ENCODE measurements at regions not wholly inside any gene's neighbourhood (a gene's known extent, or its start where the extent isn't known, plus 50 kb on each side); places are given as distances from the start of the nearest gene placed in this dataset.
"Not testable (repeated sequence)": the region's sequence is repeated elsewhere in the genome, so short reads cannot be mapped to it uniquely, and the experiment has no call there.

DNA sequence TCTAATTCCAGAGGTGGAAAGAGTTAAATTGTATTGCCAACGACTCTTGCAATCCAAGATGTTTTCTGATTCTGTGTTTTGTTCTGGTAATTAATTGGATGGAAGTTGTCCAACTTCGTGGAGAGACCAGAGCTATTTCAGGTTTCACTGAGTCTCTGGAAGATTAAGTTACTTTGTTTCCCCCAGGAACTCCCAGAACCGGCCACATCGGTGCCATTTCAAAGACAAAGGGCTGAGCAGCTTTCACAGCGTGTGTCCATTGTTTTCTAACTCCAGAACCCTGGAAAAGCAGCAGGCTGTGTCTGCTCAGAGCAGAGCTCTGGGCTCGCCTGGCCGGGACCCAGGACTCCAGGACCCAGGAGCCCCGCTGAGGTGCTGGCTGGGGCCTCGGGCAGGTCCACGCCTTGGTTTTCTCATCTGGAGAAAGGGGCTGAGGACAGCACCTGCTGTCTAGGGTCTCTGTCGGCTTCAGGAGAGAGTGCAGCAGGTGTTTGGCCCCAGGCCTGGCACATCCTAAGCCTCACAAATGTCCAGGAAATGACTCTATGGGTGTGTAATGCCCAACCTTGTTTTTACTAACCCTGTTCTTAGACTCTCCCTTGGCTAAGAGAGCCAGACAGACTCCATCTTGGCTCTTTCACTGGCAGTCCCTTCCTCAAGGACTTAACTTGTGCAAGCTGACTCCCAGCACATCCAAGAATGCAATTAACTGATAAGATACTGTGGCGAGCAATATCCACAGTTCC, 86.0 kb upstream of the SFSWAP start:
- H3K9ac ChIP-seq (ENCODE audit: low read length); H3K36me3 ChIP-seq (ENCODE audit: control insufficient read depth in 1 of 2, insufficient read depth in 2 of 2, low read length in 2 of 2); H3K18ac ChIP-seq (ENCODE audit: low read length); H4K8ac ChIP-seq (ENCODE audit: low read depth, low read length); H3K79me1 ChIP-seq (ENCODE audit: low read length); H2BK12ac ChIP-seq (ENCODE audit: low read length); H2AK5ac ChIP-seq (ENCODE audit: low read length); H3K9me3 ChIP-seq (ENCODE audit: insufficient read depth, low read depth, low read length); H3K4me1 ChIP-seq (ENCODE audit: control insufficient read depth in 1 of 2, insufficient read depth in 2 of 2, low read length in 2 of 2); H3K4me2 ChIP-seq (ENCODE audit: low read length); H3K23ac ChIP-seq (ENCODE audit: low read length); H3K4ac ChIP-seq (ENCODE audit: low read depth, low read length); H3K14ac ChIP-seq (ENCODE audit: low read length); DNase-seq; H4K91ac ChIP-seq (ENCODE audit: low read depth, low read length); H2AFZ ChIP-seq (ENCODE audit: insufficient read depth, low read length, poor library complexity); H2BK120ac ChIP-seq (ENCODE audit: insufficient read depth, low read length, poor library complexity); H3K4me3 ChIP-seq (ENCODE audit: low read depth, low read length); H3K27me3 ChIP-seq (ENCODE audit: insufficient read depth, low read length); H3K27ac ChIP-seq (ENCODE audit: low read depth, low read length); H4K12ac ChIP-seq (ENCODE audit: low read depth, low read length); H2BK5ac ChIP-seq (ENCODE audit: low read depth, low read length, poor library complexity); H3K79me2 ChIP-seq (ENCODE audit: control insufficient read depth, insufficient read depth, low read length, poor library complexity): not testable (repeated sequence)
- no CpG with 5 or more reads among the region's 12 CpGs for WGBS (ENCODE audit: extremely low coverage, insufficient coverage, insufficient read length)

DNA sequence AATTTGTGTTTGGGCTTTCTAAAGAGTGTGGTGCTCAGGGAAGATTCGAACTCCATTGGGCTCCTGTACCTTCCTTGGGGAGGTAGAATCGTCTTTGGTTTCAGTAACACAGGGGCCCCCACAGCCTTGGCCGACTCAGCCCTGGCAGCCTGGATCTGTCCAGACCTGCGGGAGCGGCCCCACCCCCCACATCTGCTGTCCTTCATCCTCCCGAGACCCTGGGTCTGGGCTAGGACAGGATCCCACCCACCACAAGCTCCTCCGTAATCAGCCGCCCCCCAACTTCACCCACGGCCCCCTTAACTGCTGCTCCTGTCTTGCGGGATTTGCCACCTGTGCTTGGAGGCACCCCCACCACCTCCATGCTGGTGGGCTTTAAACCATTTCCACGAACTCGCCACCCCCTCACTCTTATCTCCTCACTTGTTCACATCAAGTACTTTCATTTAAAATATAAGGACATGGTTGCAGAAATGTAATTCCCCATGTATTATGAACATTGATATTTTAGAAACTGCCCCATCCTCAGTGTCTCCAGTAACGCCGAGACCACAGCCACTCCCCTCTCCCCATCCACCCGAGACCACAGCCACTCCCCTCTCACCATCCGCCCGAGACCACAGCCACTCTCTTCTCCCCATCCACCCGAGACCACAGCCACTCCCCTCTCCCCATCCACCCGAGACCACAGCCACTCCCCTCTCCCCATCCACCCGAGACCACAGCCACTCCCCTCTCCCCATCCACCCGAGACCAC, 84.7 kb upstream of the SFSWAP start:
- not testable (repeated sequence) for H2AK5ac ChIP-seq (ENCODE audit: low read length); H3K79me2 ChIP-seq (ENCODE audit: control insufficient read depth, insufficient read depth, low read length, poor library complexity); H3K4me1 ChIP-seq (ENCODE audit: control insufficient read depth in 1 of 2, insufficient read depth in 2 of 2, low read length in 2 of 2); H3K27me3 ChIP-seq (ENCODE audit: insufficient read depth, low read length); H3K14ac ChIP-seq (ENCODE audit: low read length); H3K4ac ChIP-seq (ENCODE audit: low read depth, low read length); H3K79me1 ChIP-seq (ENCODE audit: low read length); H4K91ac ChIP-seq (ENCODE audit: low read depth, low read length); H3K23ac ChIP-seq (ENCODE audit: low read length); H3K4me3 ChIP-seq (ENCODE audit: low read depth, low read length); H2BK120ac ChIP-seq (ENCODE audit: insufficient read depth, low read length, poor library complexity); H3K4me2 ChIP-seq (ENCODE audit: low read length); H3K9ac ChIP-seq (ENCODE audit: low read length); DNase-seq; H4K12ac ChIP-seq (ENCODE audit: low read depth, low read length); H4K8ac ChIP-seq (ENCODE audit: low read depth, low read length); H2BK5ac ChIP-seq (ENCODE audit: low read depth, low read length, poor library complexity); H3K36me3 ChIP-seq (ENCODE audit: control insufficient read depth in 1 of 2, insufficient read depth in 2 of 2, low read length in 2 of 2); H3K27ac ChIP-seq (ENCODE audit: low read depth, low read length); H3K9me3 ChIP-seq (ENCODE audit: insufficient read depth, low read depth, low read length); H2AFZ ChIP-seq (ENCODE audit: insufficient read depth, low read length, poor library complexity); H2BK12ac ChIP-seq (ENCODE audit: low read length); H3K18ac ChIP-seq (ENCODE audit: low read length)
- no CpG with 5 or more reads among the region's 21 CpGs for WGBS (ENCODE audit: extremely low coverage, insufficient coverage, insufficient read length)

DNA sequence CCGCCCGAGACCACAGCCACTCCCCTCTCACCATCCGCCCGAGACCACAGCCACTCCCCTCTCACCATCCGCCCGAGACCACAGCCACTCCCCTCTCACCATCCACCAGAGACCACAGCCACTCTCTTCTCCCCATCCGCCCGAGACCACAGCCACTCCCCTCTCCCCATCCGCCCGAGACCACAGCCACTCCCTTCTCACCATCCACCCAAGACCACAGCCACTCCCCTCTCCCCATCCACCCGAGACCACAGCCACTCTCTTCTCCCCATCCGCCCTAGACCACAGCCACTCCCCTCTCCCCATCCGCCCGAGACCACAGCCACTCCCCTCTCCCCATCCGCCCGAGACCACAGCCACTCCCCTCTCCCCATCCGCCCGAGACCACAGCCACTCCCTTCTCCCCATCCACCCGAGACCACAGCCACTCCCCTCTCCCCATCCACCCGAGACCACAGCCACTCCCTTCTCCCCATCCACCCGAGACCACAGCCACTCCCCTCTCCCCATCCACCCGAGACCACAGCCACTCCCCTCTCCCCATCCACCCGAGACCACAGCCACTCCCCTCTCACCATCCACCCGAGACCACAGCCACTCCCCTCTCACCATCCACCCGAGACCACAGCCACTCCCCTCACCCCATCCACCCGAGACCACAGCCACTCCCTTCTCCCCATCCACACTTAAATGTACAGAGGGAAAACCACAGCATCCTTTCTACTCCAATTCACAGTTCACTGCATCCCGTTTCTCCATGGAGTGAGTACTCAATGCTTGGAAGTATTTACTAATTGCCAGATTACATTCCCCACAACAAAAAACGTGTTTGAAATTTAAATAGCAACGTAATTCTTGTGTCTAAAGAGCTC, 83.5 kb upstream of the SFSWAP start:
- not testable (repeated sequence) for H2BK120ac ChIP-seq (ENCODE audit: insufficient read depth, low read length, poor library complexity); H3K4me1 ChIP-seq (ENCODE audit: control insufficient read depth in 1 of 2, insufficient read depth in 2 of 2, low read length in 2 of 2); H3K4ac ChIP-seq (ENCODE audit: low read depth, low read length); H3K14ac ChIP-seq (ENCODE audit: low read length); H3K36me3 ChIP-seq (ENCODE audit: control insufficient read depth in 1 of 2, insufficient read depth in 2 of 2, low read length in 2 of 2); DNase-seq; H3K79me1 ChIP-seq (ENCODE audit: low read length); H2BK12ac ChIP-seq (ENCODE audit: low read length); H3K9me3 ChIP-seq (ENCODE audit: insufficient read depth, low read depth, low read length); H3K18ac ChIP-seq (ENCODE audit: low read length); H2BK5ac ChIP-seq (ENCODE audit: low read depth, low read length, poor library complexity); H3K27me3 ChIP-seq (ENCODE audit: insufficient read depth, low read length); H4K12ac ChIP-seq (ENCODE audit: low read depth, low read length); H3K23ac ChIP-seq (ENCODE audit: low read length); H3K27ac ChIP-seq (ENCODE audit: low read depth, low read length); H4K91ac ChIP-seq (ENCODE audit: low read depth, low read length); H3K79me2 ChIP-seq (ENCODE audit: control insufficient read depth, insufficient read depth, low read length, poor library complexity); H2AFZ ChIP-seq (ENCODE audit: insufficient read depth, low read length, poor library complexity); H3K4me3 ChIP-seq (ENCODE audit: low read depth, low read length); H4K8ac ChIP-seq (ENCODE audit: low read depth, low read length); H2AK5ac ChIP-seq (ENCODE audit: low read length); H3K4me2 ChIP-seq (ENCODE audit: low read length); H3K9ac ChIP-seq (ENCODE audit: low read length)
- WGBS (ENCODE audit: extremely low coverage, insufficient coverage, insufficient read length), result no CpG with 5 or more reads among the region's 29 CpGs

- DNase-seq, result no peak
- no peak overlapping the region for H2BK12ac ChIP-seq (ENCODE audit: low read length)
- H3K18ac ChIP-seq (ENCODE audit: low read length), result no peak overlapping the region
- H3K36me3 ChIP-seq (ENCODE audit: control insufficient read depth in 1 of 2, insufficient read depth in 2 of 2, low read length in 2 of 2), result no peaks in the 10 kb centered on the region
- H3K79me2 ChIP-seq (ENCODE audit: control insufficient read depth, insufficient read depth, low read length, poor library complexity), result no peaks in the 10 kb centered on the region
- no peak overlapping the region for H2BK5ac ChIP-seq (ENCODE audit: low read depth, low read length, poor library complexity)
- H4K91ac ChIP-seq (ENCODE audit: low read depth, low read length), result no peak overlapping the region
- no peak overlapping the region for H4K8ac ChIP-seq (ENCODE audit: low read depth, low read length)
- H3K27me3 ChIP-seq (ENCODE audit: insufficient read depth, low read length), result no peaks in the 10 kb centered on the region
- H2AK5ac ChIP-seq (ENCODE audit: low read length), result no peak overlapping the region
- H2BK120ac ChIP-seq (ENCODE audit: insufficient read depth, low read length, poor library complexity), result no peak overlapping the region
- no peak overlapping the region for H3K14ac ChIP-seq (ENCODE audit: low read length)
- no peaks in the 10 kb centered on the region for H3K9me3 ChIP-seq (ENCODE audit: insufficient read depth, low read depth, low read length)
- WGBS (ENCODE audit: extremely low coverage, insufficient coverage, insufficient read length), result no CpG with 5 or more reads among the region's 20 CpGs
- no peak overlapping the region for H3K27ac ChIP-seq (ENCODE audit: low read depth, low read length)
- no peak overlapping the region for H3K4ac ChIP-seq (ENCODE audit: low read depth, low read length)
- no peak overlapping the region for H3K9ac ChIP-seq (ENCODE audit: low read length)
- H3K4me2 ChIP-seq (ENCODE audit: low read length), result no peak overlapping the region
- H3K4me1 ChIP-seq (ENCODE audit: control insufficient read depth in 1 of 2, insufficient read depth in 2 of 2, low read length in 2 of 2), result no peaks in the 10 kb centered on the region
- H4K12ac ChIP-seq (ENCODE audit: low read depth, low read length), result no peak overlapping the region
- no peaks in the 10 kb centered on the region for H3K79me1 ChIP-seq (ENCODE audit: low read length)
- no peak overlapping the region for H2AFZ ChIP-seq (ENCODE audit: insufficient read depth, low read length, poor library complexity)
- no peak overlapping the region for H3K4me3 ChIP-seq (ENCODE audit: low read depth, low read length)
- no peak overlapping the region for H3K23ac ChIP-seq (ENCODE audit: low read length)
These were observed 82.7 kb upstream of the SFSWAP start for GRCh38 chr12:131628023-131628740.

All from trophoblast cell (in vitro differentiated cells and primary cell).